ENCODE measurements at regions not wholly inside any gene's neighbourhood (a gene's known extent, or its start where the extent isn't known, plus 50 kb on each side); places are given as distances from the start of the nearest gene placed in this dataset.

DNA sequence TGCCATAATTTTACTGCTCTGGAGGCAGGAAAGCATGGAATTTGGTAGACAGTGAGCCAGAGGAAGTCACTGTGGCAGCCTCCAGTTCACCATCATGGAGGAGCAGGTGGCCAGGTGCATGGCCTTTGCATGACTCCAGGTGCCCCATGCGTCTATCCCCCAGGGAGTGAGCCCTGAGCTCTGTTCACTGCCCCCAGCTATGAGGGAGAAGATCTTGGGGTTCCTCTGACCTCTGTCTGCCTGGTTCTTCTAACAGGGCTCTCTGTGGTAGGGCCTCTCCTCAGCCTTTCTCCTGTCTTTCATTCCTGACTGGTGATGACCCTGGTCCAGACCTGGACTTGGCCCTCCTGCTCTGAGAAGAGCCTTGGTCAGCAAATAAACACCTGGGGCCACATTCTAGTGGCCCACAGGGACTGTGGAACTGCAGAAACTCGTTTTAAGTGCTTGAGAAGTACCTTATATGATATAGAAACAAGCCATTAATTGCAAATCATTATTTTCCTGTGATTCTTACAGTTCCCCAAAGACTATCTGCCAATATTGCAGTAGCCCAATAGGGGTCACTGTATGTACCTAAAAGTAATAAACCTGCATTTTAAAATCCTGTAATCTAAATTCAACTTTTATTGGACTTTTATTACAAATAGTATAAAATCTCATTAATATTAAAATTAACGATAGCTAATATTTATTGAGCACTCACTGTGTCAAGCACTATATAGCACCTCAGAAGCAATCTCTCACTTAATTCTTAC is 120.0 kb upstream of the SYT13 start:
- TF ChIP-seq, protein P1, sequence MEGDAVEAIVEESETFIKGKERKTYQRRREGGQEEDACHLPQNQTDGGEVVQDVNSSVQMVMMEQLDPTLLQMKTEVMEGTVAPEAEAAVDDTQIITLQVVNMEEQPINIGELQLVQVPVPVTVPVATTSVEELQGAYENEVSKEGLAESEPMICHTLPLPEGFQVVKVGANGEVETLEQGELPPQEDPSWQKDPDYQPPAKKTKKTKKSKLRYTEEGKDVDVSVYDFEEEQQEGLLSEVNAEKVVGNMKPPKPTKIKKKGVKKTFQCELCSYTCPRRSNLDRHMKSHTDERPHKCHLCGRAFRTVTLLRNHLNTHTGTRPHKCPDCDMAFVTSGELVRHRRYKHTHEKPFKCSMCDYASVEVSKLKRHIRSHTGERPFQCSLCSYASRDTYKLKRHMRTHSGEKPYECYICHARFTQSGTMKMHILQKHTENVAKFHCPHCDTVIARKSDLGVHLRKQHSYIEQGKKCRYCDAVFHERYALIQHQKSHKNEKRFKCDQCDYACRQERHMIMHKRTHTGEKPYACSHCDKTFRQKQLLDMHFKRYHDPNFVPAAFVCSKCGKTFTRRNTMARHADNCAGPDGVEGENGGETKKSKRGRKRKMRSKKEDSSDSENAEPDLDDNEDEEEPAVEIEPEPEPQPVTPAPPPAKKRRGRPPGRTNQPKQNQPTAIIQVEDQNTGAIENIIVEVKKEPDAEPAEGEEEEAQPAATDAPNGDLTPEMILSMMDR (IDR thresholded peaks at IDR 0.05) = peak; percentile 43; the same call in 2 of the 3 replicates
- TF ChIP-seq POLR2A (IDR thresholded peaks at IDR 0.05; ENCODE audit: low read length) (no peak), HMGXB4 (CRISPR knock-in tag; IDR thresholded peaks at IDR 0.05; ENCODE audit: borderline replicate concordance) (no peak), RFX5 (IDR thresholded peaks at IDR 0.05) (no peak), FOXS1 (CRISPR knock-in tag; IDR thresholded peaks at IDR 0.05) (no peak), BHLHE40 (IDR thresholded peaks at IDR 0.05; ENCODE audit: low read depth, low read length) (no peak), CEBPB (IDR thresholded peaks at IDR 0.05) (no peak), ZNF302 (CRISPR knock-in tag; IDR thresholded peaks at IDR 0.05) (no peak), KDM5A (IDR thresholded peaks at IDR 0.05) (no peak)
- TF ChIP-seq, protein P2, sequence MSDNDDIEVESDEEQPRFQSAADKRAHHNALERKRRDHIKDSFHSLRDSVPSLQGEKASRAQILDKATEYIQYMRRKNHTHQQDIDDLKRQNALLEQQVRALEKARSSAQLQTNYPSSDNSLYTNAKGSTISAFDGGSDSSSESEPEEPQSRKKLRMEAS (IDR thresholded peaks at IDR 0.05) = no peak
